ENCODE measurements at regions not wholly inside any gene's neighbourhood (a gene's known extent, or its start where the extent isn't known, plus 50 kb on each side); places are given as distances from the start of the nearest gene placed in this dataset.
"Not testable (repeated sequence)": the region's sequence is repeated elsewhere in the genome, so short reads cannot be mapped to it uniquely, and the experiment has no call there.

DNA sequence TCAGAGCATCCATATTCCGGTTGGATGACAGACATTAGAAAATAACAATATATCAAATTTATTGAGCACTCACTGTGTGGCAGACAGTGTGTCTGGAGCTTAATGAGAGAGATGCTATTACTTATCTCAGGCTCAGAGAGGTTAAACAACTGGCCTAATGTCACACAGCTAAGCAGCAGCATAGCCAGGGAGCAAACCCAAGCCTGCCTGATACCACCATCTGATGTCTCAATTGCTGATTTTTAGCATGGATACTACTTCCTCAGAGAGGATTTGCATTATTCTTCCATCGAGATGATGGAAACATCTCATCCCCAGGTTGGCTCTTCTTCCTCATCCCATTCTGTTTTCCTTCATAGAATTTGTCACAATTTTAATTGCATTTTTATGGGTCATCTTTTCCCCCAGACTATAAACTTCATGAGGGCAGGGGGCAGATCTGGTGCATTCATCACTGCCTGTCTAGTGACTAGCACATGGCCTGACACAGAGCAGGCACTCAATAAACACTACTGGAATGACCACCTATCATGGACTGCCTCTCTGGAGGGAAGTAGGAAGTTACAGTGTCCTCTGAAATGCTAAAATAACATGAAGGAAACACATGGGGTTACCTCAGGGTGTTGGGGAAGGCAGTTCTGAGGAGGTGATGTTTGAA is 344.8 kb upstream of the CCL2 start:
- DNase-seq = no peak
- no peaks in the 10 kb centered on the region for H3K9me3 ChIP-seq (replicated peaks)
- peaks cover 3% of the 10 kb centered on the region for H3K27me3 ChIP-seq
- H3K4me3 ChIP-seq = no peak overlapping the region
- no peak overlapping the region for H3K27ac ChIP-seq
- no peaks in the 10 kb centered on the region for H3K36me3 ChIP-seq
- no peaks in the 10 kb centered on the region for H3K4me1 ChIP-seq

DNA sequence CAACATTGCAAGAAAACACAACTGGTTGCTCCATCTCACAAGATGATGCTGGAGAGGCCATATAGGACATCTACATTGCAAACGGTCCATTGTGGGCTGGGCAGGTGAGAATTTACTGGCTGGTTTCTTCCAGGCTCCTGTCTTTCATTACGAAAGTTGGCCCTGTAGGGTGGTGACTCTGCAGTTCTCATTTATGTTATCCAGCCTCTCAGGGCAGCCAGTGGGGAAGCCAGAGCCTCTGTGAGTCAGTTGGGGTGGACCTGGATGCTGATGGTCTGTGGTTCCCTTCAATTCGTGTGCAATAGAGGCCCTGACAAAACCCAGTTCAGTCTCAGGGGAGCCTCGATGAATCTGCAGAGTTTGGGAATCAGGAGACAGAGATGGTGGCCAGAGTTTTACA is 341.0 kb upstream of the CCL2 start:
- H3K4me3 ChIP-seq = no peak overlapping the region
- no peaks in the 10 kb centered on the region for H3K36me3 ChIP-seq
- H3K27ac ChIP-seq = no peak overlapping the region
- no peaks in the 10 kb centered on the region for H3K4me1 ChIP-seq
- H3K9me3 ChIP-seq (replicated peaks) = no peaks in the 10 kb centered on the region
- peaks cover 5% of the 10 kb centered on the region for H3K27me3 ChIP-seq
- DNase-seq = no peak

- no peak overlapping the region for H3K4me3 ChIP-seq
- H3K27ac ChIP-seq = no peak overlapping the region
- H3K27me3 ChIP-seq = peaks cover 5% of the 10 kb centered on the region
- H3K9me3 ChIP-seq (replicated peaks) = no peaks in the 10 kb centered on the region
- DNase-seq = no peak
- no peaks in the 10 kb centered on the region for H3K36me3 ChIP-seq
- H3K4me1 ChIP-seq = no peaks in the 10 kb centered on the region; the same call in 1 of the 2 replicates
These were observed 332.1 kb upstream of the CCL2 start for GRCh38 chr17:33922971-33923370.

- Histone ChIP-seq H3K9me3 (replicated peaks) (no peaks in the 10 kb centered on the region), H3K27me3 (peaks cover 5% of the 10 kb centered on the region), H3K27ac (no peak overlapping the region), H3K36me3 (no peaks in the 10 kb centered on the region), H3K4me3 (no peak overlapping the region), H3K4me1 (no peaks in the 10 kb centered on the region; the same call in 1 of the 2 replicates)
- no peak for DNase-seq
These were observed 331.0 kb upstream of the CCL2 start for GRCh38 chr17:33924104-33924503.

- no peaks in the 10 kb centered on the region; the same call in 1 of the 2 replicates for H3K4me1 ChIP-seq
- peaks cover 5% of the 10 kb centered on the region for H3K27me3 ChIP-seq
- no peaks in the 10 kb centered on the region for H3K9me3 ChIP-seq (replicated peaks)
- H3K36me3 ChIP-seq = no peaks in the 10 kb centered on the region
- H3K4me3 ChIP-seq = no peak overlapping the region
- no peak for DNase-seq
- no peak overlapping the region for H3K27ac ChIP-seq
These were observed 329.4 kb upstream of the CCL2 start for GRCh38 chr17:33925649-33926048.

GRCh38 chr17:33927732-33928133 is 327.4 kb upstream of the CCL2 start:
- Histone ChIP-seq H3K27me3 (peaks cover 5% of the 10 kb centered on the region), H3K27ac (no peak overlapping the region), H3K36me3 (no peaks in the 10 kb centered on the region), H3K4me3 (no peak overlapping the region), H3K9me3 (replicated peaks) (no peaks in the 10 kb centered on the region), H3K4me1 (no peaks in the 10 kb centered on the region; the same call in 1 of the 2 replicates)
- peak; percentile 13 to 55 for DNase-seq

- no peak for DNase-seq
- H3K27ac ChIP-seq = no peak overlapping the region
- no peaks in the 10 kb centered on the region for H3K36me3 ChIP-seq
- peaks cover 3% of the 10 kb centered on the region for H3K27me3 ChIP-seq
- peaks cover 3% of the 10 kb centered on the region for H3K4me1 ChIP-seq
- no peaks in the 10 kb centered on the region for H3K9me3 ChIP-seq (replicated peaks)
- no peak overlapping the region for H3K4me3 ChIP-seq
These were observed 325.8 kb upstream of the CCL2 start for GRCh38 chr17:33929181-33929724.

DNA sequence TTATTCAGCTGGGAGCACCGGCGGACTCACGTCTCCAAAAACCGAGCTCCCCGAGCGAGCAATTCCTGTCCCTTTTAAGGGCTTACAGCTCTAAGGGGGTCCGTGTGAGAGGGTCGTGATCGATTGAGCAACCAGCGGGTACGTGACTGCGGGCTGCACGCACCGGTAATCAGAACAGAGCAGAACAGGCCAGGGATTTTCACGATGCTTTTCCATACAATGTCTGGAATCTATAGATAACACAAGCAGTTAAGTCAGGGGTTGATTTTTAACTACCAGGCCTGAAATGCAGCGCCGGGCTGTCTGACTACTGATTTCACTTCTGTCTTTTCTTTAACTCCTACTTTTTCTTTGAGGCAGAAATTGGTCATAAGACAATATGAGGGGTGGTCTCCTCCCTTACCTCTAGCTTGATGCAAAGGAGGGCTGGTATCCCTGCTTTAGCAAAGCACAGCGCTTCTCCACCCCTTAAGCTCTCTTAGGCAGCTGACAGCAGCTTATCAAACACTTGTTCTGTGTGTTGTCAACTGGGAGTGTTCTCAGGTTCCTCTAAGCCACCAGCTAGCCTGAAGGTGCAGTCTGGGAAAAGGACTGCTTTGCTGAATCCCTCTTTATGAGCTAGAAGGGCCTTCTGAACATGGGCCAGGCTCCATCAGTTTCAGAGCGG is 323.8 kb upstream of the CCL2 start:
- H3K9me3 ChIP-seq (replicated peaks); H3K4me1 ChIP-seq; H3K27ac ChIP-seq; H3K36me3 ChIP-seq; H3K4me3 ChIP-seq: not testable (repeated sequence)
- peak in 1 of 2 experiments; percentile 8 for DNase-seq
- H3K27me3 ChIP-seq = peaks cover 18% of the 10 kb centered on the region

DNA sequence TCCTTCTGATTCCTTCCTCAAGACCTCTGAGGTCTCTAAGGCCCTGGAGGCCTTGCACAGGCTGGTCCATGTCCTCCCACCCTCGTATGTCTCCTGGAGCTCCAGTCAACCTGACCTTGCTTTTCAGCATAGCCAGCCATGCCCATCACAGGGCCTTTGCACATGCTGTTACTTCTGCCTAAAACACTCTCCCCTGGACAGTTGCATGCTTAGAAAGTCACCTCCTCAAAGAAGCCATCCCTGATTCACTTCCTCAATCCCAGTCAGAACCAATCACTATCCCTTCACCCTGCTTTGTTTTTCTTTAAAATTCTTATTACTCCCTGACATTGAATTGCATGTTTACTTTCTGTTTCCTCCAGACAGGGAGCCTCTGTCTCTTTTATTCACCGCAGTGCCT is 322.1 kb upstream of the CCL2 start:
- peaks cover 18% of the 10 kb centered on the region for H3K27me3 ChIP-seq
- no peaks in the 10 kb centered on the region for H3K36me3 ChIP-seq
- H3K9me3 ChIP-seq (replicated peaks) = no peaks in the 10 kb centered on the region
- H3K27ac ChIP-seq = no peak overlapping the region
- no peak overlapping the region for H3K4me3 ChIP-seq
- H3K4me1 ChIP-seq = peaks cover 3% of the 10 kb centered on the region; the same call in 1 of the 2 replicates
- no peak for DNase-seq

- Histone ChIP-seq H3K27ac (no peak overlapping the region), H3K9me3 (replicated peaks) (no peaks in the 10 kb centered on the region), H3K4me3 (no peak overlapping the region), H3K36me3 (no peaks in the 10 kb centered on the region), H3K4me1 (peaks cover 3% of the 10 kb centered on the region; the same call in 1 of the 2 replicates), H3K27me3 (peaks cover 18% of the 10 kb centered on the region)
- peak; percentile 8 to 45 for DNase-seq
These were observed 321.5 kb upstream of the CCL2 start for GRCh38 chr17:33933576-33933975.

GRCh38 chr17:33934696-33935095 is 320.4 kb upstream of the CCL2 start:
- no peak overlapping the region for H3K27ac ChIP-seq
- DNase-seq = no peak
- no peak overlapping the region for H3K4me3 ChIP-seq
- H3K4me1 ChIP-seq = peaks cover 3% of the 10 kb centered on the region; the same call in 1 of the 2 replicates
- H3K27me3 ChIP-seq = peaks cover 18% of the 10 kb centered on the region
- H3K36me3 ChIP-seq = no peaks in the 10 kb centered on the region
- H3K9me3 ChIP-seq (replicated peaks) = no peaks in the 10 kb centered on the region

DNA sequence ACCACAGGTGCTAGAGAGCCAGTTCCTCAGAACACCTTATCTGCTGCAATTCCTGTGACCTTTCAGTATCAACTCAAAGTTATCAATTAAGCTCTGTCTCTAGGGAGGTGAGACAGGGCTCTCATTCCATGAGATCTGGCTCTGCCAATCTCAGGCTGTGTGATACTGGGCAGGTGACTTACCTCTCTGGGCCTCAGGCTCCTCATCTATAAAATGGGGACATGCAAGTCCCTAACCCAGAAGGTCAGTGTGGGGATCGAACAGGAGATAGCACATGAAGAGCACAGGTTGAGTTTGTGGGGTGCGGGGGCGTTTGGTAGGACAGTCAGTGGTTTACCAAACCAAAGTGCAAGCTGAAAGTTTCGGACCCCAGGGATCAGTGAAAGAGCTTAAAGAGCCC is 319.3 kb upstream of the CCL2 start:
- Histone ChIP-seq H3K36me3 (no peaks in the 10 kb centered on the region), H3K27ac (no peak overlapping the region), H3K27me3 (peaks cover 18% of the 10 kb centered on the region), H3K4me1 (peaks cover 3% of the 10 kb centered on the region; the same call in 1 of the 2 replicates), H3K9me3 (replicated peaks) (no peaks in the 10 kb centered on the region), H3K4me3 (no peak overlapping the region)
- DNase-seq = no peak

- Histone ChIP-seq H3K4me3 (no peak overlapping the region), H3K27ac (no peak overlapping the region), H3K27me3 (peaks cover 18% of the 10 kb centered on the region), H3K4me1 (peaks cover 3% of the 10 kb centered on the region; the same call in 1 of the 2 replicates), H3K9me3 (replicated peaks) (no peaks in the 10 kb centered on the region), H3K36me3 (no peaks in the 10 kb centered on the region)
- DNase-seq = no peak
These were observed 318.3 kb upstream of the CCL2 start for GRCh38 chr17:33936764-33937163.

DNA sequence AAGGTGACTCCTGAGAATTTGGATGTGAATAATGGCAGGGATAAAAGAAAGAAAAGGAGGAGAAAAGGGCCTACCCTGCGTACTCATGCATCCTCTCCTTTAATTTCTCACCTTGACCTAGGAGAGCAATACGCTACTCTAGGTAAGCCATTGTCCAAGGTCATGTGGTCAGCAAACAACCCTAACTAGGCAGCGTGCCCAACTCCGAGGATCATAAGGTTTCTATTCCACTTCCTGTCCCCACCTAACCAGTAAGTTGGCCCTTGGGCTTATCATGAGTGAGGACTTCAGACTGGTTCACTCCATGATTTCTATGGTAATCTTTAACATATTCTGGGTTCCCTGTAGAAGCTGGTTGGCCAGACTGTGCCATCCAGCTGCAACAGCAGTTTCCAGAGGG is 315.1 kb upstream of the CCL2 start:
- Histone ChIP-seq H3K4me3 (no peak overlapping the region), H3K27ac (no peak overlapping the region), H3K27me3 (peaks cover 14% of the 10 kb centered on the region), H3K9me3 (replicated peaks) (no peaks in the 10 kb centered on the region), H3K4me1 (no peaks in the 10 kb centered on the region), H3K36me3 (no peaks in the 10 kb centered on the region)
- DNase-seq = no peak

- Histone ChIP-seq H3K36me3 (no peaks in the 10 kb centered on the region), H3K9me3 (replicated peaks) (no peaks in the 10 kb centered on the region), H3K4me3 (no peak overlapping the region), H3K4me1 (no peaks in the 10 kb centered on the region), H3K27ac (no peak overlapping the region), H3K27me3 (peaks cover 10% of the 10 kb centered on the region; the same call in 1 of the 2 replicates)
- DNase-seq = no peak
These were observed 314.2 kb upstream of the CCL2 start for GRCh38 chr17:33940769-33941370.

All from SJCRH30 (cell line).